Activated CD4-positive, alpha-beta T cell treated with anti-CD3 and anti-CD28 coated beads, Interleukin-2, amount 50 U/mL, for 4 hours (primary cell): ENCODE measurements at regions not wholly inside any gene's neighbourhood (a gene's known extent, or its start where the extent isn't known, plus 50 kb on each side); places are given as distances from the start of the nearest gene placed in this dataset.
"Not testable (repeated sequence)": the region's sequence is repeated elsewhere in the genome, so short reads cannot be mapped to it uniquely, and the experiment has no call there.

Source experiments
- DNase-seq, 2 experiments: peaks; one replicate each; pipeline ENCODE4 v3.0.0-alpha.2; 2020

- not testable (repeated sequence) for DNase-seq
Observed at GRCh38 chr5:34096033-34096432, 53.0 kb upstream of the C1QTNF3 start.

- DNase-seq: not testable (repeated sequence)
Observed at GRCh38 chr5:34099891-34100290, 56.9 kb upstream of the C1QTNF3 start.

- DNase-seq: not testable (repeated sequence)
Observed at GRCh38 chr5:34101567-34101966, 58.6 kb upstream of the C1QTNF3 start.

GRCh38 chr5:34108897-34109296 is 65.9 kb upstream of the C1QTNF3 start:
- DNase-seq: not testable (repeated sequence)

DNA sequence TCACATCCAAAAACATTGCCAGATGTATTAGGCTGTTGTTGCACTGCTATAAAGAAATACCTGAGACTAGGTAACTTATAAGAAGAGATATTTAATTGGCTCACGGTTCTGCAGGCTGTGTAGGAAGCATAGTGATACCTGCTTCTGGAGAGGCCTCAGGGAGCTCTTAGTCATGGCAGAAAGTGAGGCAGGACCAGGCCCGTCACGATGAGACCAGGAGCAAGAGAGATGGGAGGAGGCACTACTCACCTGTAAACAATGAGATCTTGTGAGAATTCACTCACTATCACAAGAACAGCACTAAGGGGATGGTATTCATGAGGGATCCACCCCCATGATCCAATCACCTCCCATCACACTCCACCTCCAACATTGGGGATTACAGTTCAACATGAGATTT is 81.3 kb upstream of the C1QTNF3 start:
- DNase-seq: not testable (repeated sequence)

DNA sequence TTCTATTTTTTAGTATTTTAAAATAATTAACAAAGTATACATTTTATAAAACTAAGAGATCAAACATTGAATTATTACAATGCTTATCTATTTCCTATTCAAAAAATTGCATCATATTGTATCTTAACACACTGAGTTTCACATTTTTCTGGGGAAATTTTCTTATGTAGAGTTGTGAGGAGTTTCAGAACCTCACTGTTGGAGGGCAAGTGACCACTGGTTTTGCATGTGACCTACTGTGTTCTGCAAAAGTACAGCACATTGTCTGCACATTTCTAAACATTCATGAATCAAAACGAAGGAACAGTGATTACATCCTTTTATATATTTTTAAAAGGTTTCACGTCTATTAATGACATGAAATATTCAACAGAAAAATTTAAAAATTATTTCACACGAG is 82.3 kb upstream of the C1QTNF3 start:
- DNase-seq: not testable (repeated sequence)

GRCh38 chr5:34126741-34127140 is 83.7 kb upstream of the C1QTNF3 start:
- DNase-seq: not testable (repeated sequence)

DNA sequence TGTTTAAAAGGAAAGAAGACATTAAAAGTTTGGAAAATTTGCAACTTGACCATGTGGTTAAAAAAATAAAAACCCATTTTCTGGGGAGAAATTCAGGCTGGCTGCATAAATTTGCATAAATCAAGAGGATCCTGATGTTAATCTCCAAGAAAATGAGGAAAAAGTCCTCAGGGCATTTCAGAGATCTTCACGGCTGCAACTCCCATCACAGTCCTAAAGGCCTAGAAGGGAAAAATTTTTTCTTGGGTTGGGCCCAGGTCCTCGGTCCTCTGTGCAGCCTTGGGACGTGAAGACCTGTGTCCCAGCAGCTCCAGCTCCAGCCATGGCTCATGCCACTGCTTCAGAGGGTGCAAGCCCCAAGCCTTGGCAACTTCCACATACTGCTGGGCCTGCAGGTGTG is 84.8 kb upstream of the C1QTNF3 start:
- DNase-seq: not testable (repeated sequence)

DNA sequence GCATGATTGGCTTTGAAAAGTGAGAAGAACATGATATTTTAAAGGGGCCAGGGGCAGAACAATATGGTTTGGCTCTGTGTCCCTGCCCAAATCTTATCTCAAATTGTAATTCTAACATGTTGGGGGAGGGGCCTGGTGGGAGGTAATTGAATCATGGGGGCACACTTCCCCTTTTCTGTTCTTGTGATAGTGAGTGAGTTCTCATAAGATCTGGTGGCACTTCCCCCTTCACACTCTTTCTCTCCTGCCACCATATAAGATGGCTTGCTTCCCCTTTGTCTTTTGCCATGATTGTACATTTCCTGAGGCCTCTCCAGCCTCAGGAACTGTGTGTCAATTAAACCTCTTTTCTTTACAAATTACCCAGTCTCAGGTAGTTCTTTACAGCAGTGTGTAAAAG is 85.9 kb upstream of the C1QTNF3 start:
- not testable (repeated sequence) for DNase-seq

GRCh38 chr5:34154988-34155387 is 112.0 kb upstream of the C1QTNF3 start:
- DNase-seq: not testable (repeated sequence)

- not testable (repeated sequence) for DNase-seq
Observed at GRCh38 chr5:34156703-34157414, 113.8 kb upstream of the C1QTNF3 start.

GRCh38 chr5:34160904-34161303 is 117.9 kb upstream of the C1QTNF3 start:
- DNase-seq: not testable (repeated sequence)

DNA sequence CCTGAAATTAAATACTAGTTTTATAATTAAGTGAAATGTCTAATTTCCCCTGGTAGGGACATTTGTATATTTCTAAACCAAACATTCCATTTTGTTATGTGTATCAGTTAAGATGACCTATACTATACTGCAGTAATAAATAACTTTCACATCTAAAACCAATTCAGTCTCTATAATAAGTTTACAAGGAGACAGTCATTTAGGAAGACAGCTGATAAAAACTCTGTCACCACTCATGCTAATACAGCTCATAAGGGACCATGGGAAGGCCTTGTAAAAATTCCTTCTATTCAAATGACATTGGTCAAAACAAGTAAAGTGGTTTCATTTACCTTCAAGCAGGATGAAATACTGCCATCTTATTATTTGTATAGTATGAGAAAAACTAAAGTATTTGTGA is 128.4 kb upstream of the C1QTNF3 start:
- not testable (repeated sequence) for DNase-seq

DNA sequence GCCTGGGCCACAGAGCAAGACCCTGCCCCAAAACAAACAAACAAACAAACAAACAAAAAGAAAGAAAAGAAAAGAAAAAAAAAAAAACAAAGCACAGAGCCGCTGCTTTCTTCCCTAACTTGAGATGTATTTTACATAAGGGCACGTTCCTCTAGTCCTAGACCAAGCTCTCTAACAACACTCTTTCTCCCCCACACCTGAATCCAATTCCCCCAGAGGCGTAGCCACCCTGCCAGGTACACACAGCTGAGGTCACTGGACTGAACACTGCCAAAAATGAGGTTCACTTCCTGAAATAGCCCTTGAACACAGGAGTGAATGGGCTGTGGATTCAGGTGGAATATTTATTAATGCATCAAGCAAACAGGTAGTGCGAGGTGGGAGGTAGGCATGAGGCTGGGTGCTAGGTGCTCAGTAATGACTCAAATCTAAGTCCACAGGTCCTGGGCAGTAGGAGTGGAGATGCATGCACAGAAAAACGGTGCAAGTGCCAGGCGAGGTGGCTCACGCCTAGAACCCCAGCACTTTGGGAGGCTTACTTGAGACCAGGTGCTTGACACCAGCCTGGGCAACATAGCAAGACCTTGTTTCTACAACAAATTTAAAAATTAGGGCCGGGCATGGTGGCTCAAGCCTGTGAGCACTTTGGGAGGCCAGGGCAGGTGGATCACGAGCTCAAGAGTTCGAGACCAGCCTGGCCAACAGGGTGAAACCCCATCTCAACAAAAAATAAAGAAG is 136.6 kb upstream of the C1QTNF3 start:
- DNase-seq: not testable (repeated sequence)

GRCh38 chr5:34180225-34180624 is 137.2 kb upstream of the C1QTNF3 start:
- DNase-seq: not testable (repeated sequence)

DNA sequence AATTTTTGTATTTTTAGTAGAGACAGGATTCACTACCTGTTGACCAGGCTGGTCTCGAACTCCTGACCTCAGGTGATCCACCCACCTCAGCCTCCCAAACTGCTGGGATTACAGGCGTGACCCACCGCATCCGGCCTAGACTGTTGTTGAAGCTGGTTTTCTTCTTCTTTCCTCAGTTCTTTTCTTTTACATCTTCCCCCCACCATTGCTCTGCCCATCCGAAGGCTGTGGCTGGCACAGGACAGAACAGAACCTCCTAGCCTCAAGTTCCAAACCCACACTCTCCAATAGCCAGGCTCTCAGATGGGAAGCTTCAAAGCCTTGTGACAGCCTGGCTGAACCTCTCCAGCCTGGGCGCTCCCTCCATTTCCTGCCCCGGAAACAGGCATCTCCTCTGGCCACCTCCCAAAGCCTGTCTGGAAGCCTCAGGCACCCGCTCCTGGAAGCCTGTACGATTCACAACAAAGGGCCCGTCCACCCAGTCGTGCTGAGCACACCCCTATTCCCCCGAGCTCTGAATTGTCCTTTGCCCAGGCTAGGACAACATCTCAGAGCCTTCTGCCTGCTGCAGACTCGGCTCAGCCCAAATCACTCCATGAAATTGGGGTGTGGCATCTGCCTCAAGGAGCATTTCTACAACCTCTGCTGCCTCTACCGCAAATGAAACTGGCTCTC is 138.1 kb upstream of the C1QTNF3 start:
- DNase-seq: not testable (repeated sequence)

DNA sequence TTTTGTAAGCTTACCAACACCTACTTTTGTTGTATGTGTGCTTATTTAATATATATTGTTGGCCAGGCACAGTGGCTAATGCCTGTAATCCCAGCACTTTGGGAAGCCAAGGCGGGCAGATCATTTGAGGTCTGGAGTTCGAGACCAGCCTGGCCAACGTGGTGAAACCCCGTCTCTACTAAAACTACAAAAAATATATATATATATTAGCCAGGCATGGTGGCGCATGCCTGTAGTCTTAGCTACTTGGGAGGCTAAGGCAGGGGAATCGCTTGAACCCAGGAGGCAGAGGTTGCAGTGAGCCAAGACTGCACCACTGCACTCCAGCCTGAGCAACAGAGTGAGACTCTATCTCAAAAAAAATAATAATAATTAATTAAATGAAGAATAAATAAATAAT is 142.0 kb upstream of the C1QTNF3 start:
- DNase-seq: not testable (repeated sequence)

DNA sequence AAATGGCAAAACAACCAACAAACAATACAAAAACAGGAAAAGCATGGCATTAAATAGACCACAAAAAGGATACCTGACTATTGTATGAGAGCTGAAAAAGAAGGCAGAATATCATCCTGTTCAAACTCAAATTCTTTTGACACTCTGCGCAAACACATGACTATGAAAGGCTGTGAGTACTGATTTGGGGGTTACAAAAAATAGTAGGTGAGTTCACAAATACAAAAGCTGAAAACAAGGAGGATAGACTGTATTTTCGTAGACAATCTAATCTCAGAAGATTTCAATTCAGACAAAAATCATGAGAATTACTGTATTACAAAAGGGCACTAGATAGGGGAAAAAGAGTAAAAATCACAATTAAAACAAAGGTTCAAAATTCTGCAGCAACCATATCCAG is 142.6 kb upstream of the C1QTNF3 start:
- DNase-seq: not testable (repeated sequence)

DNA sequence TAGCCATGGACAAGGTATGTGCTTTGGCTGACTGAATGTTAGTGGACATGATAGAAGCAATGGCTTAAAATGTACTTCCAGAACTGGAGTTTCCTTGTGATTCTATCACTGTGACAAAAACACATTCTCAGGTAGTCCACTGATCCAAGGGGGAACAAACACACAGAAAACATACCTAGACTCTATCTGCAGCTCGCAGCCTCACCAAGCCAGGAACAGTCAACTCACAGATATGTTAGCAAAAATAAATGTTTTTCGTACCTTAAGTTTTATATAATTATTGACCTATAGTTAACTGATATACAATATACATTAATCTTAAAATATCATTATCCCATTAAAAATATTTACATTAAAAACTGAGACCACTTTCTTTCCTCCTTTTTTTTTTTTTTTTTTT is 143.1 kb upstream of the C1QTNF3 start:
- DNase-seq: not testable (repeated sequence)

DNA sequence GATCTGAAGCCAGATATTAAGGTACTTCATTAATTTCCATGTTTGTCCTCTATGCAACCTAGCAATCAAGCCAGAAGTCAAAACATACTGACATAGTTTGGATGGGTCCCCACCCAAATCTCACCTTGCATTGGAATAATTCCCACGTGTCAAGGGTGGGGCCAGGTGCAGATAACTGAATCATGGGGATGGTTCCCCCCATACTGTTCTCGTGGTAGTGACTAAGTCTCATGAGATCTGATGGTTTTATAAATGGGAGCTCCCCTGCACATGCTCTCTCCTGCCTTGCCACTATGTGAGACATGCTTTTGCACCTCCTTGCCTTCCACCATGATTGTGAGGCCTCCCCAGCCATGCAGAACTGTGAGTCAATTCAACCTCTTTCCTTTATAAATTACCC is 143.9 kb upstream of the C1QTNF3 start:
- not testable (repeated sequence) for DNase-seq

DNA sequence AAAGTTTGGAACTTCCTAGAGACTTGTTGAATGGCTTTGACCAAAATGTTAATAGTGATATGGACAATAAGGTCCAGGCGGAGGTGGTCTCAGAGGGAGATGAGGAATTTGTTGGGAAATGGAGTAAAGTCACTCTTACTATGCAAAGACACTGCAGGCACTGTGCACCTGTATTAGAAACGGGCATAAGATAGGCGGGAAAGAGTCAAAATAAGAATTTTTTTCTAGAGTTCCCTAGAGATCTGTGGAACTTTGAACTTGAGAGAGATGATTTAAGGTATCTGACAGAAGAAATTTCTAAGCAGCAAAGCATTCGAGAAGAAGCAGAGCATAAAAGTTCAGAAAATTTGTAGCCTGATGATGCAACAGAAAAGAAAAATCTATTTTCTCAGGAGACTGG is 144.4 kb upstream of the C1QTNF3 start:
- DNase-seq: not testable (repeated sequence)

DNA sequence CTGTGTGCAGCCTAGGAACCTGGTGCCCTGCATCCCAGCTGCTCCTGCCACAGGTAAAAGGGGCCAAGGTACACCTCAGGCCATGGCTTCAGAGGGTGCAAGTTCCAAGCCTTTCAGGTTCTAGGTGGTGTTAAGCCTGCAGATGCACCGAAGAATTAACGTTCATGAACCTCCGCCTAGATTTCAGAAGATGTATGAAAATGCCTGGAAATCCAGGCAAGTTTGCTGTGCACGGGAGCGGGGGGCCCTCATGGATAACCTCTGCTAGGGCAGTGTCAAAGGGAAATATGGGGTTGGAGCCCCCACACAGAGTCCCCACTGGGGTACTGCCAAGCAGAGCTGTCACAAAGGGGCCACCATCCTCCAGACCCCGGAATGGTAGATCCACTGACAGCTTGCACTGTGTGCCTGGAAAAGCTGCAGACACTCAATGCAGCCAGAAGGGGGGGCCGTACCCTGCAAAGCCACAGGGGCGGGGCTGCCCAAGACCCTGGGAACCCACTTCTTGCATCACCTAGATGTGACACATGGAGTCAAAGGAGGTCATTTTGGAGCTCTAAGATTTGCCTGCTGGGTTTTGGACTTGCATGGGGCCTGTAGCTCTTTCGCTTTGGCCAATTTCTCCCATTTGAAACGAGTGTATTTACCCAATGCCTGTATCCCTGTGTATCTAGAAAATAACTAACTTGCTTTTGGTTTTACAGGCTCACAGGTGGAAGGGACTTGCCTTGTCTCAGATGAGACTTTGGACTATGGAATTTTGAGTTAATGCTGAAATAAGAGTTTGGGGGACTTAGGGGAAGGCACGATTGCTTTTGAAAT is 145.2 kb upstream of the C1QTNF3 start:
- DNase-seq: peak in 1 of 2 experiments; percentile 41

DNA sequence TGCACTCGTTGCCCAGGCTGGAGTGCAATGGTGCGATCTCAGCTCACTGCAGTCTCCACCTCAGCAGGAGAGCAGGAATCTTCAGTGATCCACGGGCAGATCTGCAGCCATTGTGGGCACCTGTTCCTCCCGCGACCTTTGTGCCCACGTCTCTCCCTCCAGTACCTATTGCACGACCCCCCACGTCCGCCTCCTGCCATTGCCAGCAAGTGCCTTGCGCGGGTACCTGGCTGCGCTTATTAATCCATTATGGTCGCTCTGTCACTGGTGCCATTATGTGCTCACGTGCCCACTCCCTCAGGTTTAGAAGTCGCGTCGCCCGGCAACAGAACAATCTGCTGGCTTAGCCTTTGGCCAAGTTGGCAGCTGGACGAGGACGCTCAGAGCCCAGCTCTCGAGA is 146.2 kb upstream of the C1QTNF3 start:
- not testable (repeated sequence) for DNase-seq
